GM18907 (cell line): ENCODE measurements at regions not wholly inside any gene's neighbourhood (a gene's known extent, or its start where the extent isn't known, plus 50 kb on each side); places are given as distances from the start of the nearest gene placed in this dataset.
"Not testable (repeated sequence)": the region's sequence is repeated elsewhere in the genome, so short reads cannot be mapped to it uniquely, and the experiment has no call there.

Source experiments
- ATAC-seq: cut with Tn5 transposase; IDR thresholded peaks from one replicate; pipeline ENCODE4 v1.9.1; 2021; ENCODE audit warnings: mild to moderate bottlenecking, moderate library complexity; ENCODE audit not compliant: unreplicated experiment

- ATAC-seq, result no peak
These were observed 157.5 kb downstream of the TTC8 start for GRCh38 chr14:88981948-88982347.

DNA sequence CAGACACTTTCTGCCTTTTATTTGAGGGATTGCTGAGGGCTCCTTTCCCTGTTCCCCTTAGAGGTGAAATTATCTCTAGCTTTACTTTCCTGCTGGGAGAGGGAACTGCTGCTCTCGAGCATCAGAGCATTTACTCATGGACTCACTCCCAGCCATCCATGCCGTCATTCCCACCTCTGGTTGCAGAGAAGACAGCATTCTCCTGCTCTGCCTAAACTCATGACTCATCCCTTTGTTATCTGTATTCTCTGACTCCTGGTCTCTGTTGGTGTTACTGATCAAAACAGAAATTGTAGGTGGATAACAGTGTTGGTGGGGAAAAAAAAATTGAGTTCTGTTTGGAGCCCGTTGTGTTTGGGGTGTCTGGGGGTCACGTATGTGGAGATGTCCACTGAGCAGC, 159.3 kb downstream of the TTC8 start:
- ATAC-seq, result no peak

GRCh38 chr14:88985654-88986053, 161.2 kb downstream of the TTC8 start:
- no peak for ATAC-seq

- no peak for ATAC-seq
These were observed 161.8 kb downstream of the TTC8 start for GRCh38 chr14:88986146-88986841.

GRCh38 chr14:88986908-88987307, 162.5 kb downstream of the TTC8 start:
- not testable (repeated sequence) for ATAC-seq

GRCh38 chr14:88987516-88987915, 163.1 kb downstream of the TTC8 start:
- ATAC-seq, result no peak

- no peak for ATAC-seq
These were observed 165.5 kb downstream of the TTC8 start for GRCh38 chr14:88989911-88990310.

DNA sequence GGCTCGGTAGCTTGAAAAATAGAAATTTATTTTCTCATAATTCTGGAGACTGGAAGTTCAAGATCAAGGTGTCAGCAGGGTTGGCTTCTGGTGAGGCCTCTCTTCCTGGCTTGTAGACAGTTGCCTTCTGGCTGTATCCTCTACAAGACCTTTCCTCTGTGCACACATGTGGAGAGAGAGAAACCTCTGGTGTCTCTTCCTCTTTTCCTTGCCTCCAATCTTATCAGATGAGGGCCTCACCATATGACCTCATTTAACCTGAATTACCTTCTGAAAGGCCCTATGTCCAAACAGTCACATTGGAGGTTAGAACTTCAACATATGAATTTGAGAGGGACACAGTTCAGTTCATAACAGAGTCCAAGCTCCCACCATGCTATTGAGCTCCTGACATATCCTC, 166.4 kb downstream of the TTC8 start:
- ATAC-seq, result no peak

DNA sequence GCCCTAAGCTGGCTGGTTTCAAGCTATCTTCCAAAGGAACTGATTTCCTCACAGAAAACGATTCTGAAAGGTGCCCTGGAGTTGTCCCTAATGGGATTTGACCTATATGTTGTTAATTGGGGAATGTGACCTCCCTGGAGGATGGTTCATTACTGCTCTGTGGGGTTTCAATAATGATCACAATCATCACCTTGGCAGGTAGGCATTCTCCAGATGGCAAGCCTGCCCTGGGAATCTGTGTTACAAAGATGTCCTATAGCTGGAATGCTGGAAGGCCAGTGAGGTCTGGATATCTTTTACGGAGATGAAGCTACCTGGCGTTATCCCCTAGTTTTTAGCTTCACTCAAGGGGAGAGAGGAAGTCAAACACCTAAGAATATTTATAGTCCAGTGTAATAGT, 167.6 kb downstream of the TTC8 start:
- ATAC-seq, result no peak

DNA sequence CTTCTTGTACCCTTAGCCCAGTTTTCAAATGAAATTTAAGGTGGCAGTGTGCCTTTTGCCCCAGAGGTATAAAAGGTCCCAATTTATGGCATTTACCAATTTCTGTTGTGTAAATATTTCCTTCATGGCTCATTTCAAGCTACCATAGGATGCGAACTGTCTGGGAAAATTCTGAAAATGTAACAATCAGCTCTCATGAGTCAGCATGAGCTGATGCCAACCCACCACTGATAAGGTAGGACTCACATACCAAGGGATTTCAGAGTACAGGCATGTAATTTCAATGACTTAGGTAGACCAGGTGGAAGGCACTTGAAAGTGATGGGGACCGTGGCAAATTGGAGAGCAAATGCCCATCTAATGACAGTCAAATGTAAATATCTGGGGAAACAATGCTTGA, 169.5 kb downstream of the TTC8 start:
- no peak for ATAC-seq

GRCh38 chr14:88995437-88996198, 171.2 kb downstream of the TTC8 start:
- ATAC-seq, result no peak

DNA sequence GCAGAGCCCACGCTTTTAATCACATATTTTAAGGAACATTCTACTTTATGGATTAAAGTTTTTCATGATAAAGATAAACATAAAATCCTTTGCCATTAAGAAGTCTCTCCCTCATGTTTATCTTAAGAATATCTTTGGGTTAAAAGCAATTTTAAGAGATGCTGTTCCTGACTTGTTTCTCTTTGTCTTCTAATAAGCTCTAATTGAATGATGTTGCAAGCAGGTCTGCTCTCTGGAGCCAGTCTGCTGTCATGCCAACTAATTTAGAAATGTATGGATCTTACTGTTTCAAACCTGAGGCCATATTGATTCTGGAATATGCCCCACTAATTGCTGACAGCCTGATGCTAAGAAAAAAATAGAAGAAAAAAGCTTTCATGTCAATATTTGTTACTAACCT, 173.6 kb downstream of the TTC8 start:
- ATAC-seq, result no peak

DNA sequence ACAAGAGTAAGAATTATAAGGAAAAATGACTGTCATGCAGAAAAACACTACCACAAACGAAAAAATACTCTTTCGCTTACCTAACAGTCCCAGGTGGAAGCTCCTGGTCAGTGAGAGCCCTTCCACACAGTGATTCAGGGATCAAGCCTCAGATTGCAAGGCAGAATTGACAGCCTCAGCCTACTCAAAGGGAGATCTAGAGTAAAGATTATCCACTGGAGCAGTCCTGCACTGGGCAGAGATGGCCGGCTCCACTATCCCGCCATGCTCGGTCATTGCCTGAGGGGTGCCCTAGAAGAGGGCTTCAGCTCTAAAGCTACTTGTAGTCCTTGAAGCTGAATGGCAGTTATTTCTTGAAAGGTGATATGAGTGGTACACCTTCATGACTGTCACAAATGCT, 174.7 kb downstream of the TTC8 start:
- no peak for ATAC-seq

DNA sequence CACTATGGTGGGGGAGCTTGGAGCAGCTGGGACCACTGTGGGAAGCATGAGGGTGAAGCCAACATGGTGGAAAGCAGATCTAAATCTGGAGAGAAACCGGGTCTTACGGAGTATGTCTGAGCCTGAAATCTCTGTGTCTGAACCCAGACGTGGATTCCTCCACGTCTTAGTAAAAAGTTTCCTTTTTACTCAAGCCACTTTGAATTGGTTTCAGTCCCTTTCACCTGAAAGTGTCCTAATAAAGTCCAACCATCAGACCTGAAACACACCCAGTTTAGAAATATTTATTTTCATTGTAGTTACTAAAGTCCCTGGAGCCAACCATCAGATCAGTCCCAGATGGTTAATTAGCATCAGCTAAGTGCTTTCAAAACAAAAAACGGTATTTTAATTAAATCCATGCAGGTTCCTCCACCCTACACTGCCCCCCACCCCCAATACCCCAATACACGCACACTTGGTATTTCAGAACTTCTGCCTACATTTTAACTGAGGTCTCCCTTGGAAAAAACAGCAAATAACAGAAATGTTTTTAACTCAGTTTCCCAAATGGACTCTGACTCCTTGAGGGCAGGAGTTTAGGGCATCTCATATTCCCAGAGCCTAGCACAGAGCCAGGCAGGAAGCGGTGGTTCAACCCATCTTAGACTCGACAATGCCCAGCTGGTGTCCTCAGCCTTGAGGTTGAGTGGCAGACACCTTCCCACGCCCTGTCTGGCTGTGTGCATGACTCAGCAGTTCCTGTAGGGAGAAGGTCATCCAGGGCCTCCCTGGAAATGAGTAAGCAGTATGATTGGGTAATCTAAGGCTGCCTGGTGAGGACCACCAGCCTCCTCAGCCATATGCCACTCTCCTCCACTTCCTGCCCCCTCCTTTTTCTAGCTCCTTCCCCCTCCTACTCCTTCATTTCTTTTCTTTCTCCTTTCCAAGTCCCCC, 175.8 kb downstream of the TTC8 start:
- no peak for ATAC-seq

DNA sequence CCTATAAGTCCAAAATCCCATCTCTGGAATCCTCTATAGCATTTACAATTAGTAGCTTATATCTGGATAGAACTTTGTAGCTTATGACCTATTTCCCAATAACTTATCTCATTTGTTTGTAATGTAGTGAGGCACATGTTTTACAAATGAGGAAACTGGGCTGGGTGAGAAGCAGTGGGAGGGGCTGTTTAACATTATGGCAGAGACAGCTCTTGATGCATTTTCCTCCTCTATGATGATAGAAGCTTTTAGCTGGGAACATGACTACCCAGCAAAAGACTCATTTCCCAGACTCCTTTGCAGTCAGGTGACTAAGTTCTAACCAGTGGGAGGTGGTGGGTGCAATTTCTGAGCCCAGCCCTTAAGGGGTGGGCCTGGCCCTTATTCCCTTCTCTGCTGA, 179.7 kb downstream of the TTC8 start:
- no peak for ATAC-seq

GRCh38 chr14:89007906-89008305, 183.5 kb downstream of the TTC8 start:
- ATAC-seq, result no peak

DNA sequence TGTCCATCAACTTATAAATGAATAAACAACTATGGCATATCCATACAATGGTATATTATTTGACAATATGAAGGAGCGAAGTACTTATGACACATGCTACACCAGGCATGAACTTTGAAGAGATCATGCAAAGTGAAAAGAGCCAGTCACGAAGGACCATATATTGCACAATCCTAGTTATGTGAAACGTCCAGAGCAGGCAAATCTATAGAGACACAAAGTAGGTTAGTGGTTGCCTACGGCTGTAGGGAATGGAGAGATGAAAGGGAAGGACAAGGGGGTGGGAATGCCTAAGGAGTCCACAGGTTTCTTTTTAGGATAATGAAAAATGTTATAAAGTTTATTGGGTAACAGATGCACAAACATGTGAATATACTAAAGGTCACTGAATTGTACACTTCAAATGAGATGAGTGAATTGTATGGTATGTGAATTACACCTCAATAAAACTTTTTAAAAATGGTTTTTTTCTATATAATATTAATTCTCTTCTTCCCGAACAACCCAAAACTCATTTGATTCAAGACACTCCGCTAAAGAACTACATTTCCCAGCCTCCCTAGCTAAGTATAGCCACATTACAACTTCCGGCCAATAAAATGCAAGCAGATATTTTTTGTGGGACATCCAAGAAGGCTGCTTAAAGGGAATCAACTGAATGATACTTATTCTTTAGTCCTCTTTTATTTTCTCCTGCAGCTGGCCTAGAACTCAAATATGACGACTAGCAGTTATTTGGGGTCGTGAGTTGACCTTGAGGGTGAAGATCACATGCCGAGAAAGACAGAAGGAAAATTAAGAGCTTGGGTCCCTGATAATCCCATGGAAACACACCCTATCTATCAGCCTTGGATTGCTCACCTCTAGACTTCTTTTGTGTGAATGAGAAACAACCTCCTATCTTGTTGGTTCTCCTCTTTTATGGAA, 187.2 kb downstream of the TTC8 start:
- no peak for ATAC-seq

GRCh38 chr14:89012282-89013097, 188.0 kb downstream of the TTC8 start:
- ATAC-seq, result no peak

DNA sequence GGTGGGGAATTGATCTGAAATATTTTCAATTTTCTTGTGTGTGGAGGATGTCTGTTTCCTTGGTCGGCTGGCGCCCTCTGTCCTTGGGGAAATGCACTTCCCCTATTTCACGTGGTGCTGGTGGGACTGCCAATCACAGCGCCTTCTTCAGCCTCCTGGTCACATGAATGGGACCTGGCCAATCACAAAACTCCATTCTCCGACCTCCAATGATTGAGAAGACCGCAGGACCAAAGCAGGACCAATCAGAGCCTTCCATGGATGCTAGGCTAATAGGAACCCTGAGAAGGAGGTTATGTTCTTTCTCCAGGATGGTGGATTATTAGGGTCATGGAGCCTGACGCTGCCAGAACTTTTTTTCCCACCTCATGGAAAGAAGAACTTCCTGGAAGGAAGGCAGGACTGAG, 188.7 kb downstream of the TTC8 start:
- ATAC-seq, result no peak
